ENCODE measurements at regions not wholly inside any gene's neighbourhood (a gene's known extent, or its start where the extent isn't known, plus 50 kb on each side); places are given as distances from the start of the nearest gene placed in this dataset.

DNA sequence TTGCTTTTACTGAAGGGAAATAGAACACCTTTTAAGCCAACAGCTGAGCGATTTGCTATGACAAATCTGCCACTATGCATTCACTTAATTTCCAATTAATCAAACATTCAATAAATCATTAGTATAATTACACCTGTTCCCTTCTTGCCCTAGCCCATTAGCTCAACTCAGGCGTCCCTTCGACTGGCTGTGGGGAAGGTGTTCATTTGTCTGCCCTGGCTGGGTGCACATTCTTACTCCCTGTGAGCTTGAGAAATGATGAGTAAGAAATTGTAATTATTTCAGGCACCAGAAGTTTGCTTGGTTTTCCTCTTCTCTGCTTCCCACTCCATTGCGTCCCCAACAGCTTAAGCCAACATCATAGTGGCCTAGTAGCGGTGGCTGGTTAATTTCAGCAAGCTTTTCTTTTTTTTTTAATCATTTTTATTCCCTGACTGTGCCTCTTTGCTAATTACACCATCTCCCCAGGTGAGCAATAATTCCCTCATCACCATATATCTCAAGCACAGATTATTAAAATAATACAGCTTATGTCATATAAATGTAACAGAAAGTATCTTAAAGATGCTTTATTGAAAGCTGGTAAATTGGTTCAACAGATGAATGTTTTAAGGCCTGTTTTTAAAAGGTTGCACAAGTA, 623.9 kb upstream of the RBFOX1 start:
- Histone ChIP-seq H3K36me3 (ENCODE audit: control insufficient read depth, insufficient read depth, low read length) (no peaks in the 10 kb centered on the region), H3K27me3 (ENCODE audit: control insufficient read depth, insufficient read depth, low read length) (no peaks in the 10 kb centered on the region), H3K4me3 (ENCODE audit: low read depth, low read length) (no peak overlapping the region)
- TF ChIP-seq CTCF (IDR thresholded peaks at IDR 0.05; ENCODE audit: insufficient read depth, low read depth, low read length): no peak
- DNase-seq (ENCODE audit: low read depth): no peak
- POLR2A ChIA-PET: no interaction called here
- CTCF ChIA-PET: no interaction called here

DNA sequence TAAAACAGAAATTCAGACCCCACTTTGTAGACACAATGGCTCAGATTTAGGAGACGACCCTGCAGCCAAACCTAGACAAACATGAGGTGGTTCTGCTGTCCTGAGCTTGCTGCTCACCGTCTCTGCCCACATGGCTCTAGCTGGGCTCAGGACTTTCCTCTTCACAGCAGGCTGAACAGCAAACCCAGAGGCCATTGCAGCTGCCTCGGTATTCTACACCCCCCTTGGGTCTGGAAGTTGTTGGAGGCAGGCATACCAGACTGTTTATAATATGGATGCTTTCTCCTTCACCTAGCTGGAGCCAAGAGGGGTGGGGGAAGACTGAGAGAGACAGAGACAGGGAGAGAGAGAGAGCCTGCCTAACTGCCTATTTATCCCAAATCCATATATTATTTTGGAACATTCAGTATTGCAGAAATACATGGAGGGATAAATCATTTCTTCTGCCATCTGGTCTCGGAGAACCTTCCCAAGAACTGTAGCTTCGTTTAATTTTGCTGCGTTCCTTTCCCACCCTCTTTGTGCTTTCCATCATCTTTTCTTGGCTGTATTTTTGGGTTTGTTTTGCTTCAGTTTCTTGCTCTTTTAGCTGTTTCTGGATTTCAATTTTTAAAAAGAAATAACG, 628.2 kb upstream of the RBFOX1 start:
- CTCF ChIA-PET: no interaction called here
- Histone ChIP-seq H3K4me3 (ENCODE audit: low read depth, low read length) (no peak overlapping the region), H3K36me3 (ENCODE audit: control insufficient read depth, insufficient read depth, low read length) (no peaks in the 10 kb centered on the region), H3K27me3 (ENCODE audit: control insufficient read depth, insufficient read depth, low read length) (no peaks in the 10 kb centered on the region)
- DNase-seq (ENCODE audit: low read depth): no peak
- POLR2A ChIA-PET: no interaction called here
- TF ChIP-seq CTCF (IDR thresholded peaks at IDR 0.05; ENCODE audit: insufficient read depth, low read depth, low read length): no peak

GRCh38 chr16:6701096-6701495, 631.5 kb upstream of the RBFOX1 start:
- no peaks in the 10 kb centered on the region for H3K27me3 ChIP-seq (ENCODE audit: control insufficient read depth, insufficient read depth, low read length)
- ChIA-PET POLR2A (no interaction called here), CTCF (no interaction called here)
- no peak for TF ChIP-seq CTCF (IDR thresholded peaks at IDR 0.05; ENCODE audit: insufficient read depth, low read depth, low read length)
- no peaks in the 10 kb centered on the region for H3K36me3 ChIP-seq (ENCODE audit: control insufficient read depth, insufficient read depth, low read length)
- no peak overlapping the region for H3K4me3 ChIP-seq (ENCODE audit: low read depth, low read length)
- no peak for DNase-seq (ENCODE audit: low read depth)

DNA sequence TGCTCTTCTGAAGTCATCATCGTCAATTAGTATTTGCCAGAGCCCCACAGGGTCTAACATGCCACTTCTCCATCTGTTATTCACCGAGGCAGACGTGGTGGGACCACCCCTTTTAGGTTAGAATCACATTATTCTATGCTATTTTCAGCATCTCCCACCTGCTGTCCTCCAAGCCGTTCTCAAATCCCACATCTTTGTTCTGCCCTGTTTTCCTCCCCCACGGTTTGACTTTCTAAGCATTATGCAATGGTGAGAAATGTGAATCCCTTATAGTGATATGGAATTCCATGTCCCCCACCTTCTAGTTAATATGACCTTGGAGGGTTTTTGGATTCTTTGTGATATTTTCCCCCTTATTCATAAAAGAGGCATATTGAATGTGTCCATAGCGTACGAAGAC, 634.1 kb upstream of the RBFOX1 start:
- no peak for DNase-seq (ENCODE audit: low read depth)
- Histone ChIP-seq H3K4me3 (ENCODE audit: low read depth, low read length) (no peak overlapping the region), H3K36me3 (ENCODE audit: control insufficient read depth, insufficient read depth, low read length) (no peaks in the 10 kb centered on the region), H3K27me3 (ENCODE audit: control insufficient read depth, insufficient read depth, low read length) (no peaks in the 10 kb centered on the region)
- ChIA-PET CTCF (no interaction called here), POLR2A (no interaction called here)
- no peak for TF ChIP-seq CTCF (IDR thresholded peaks at IDR 0.05; ENCODE audit: insufficient read depth, low read depth, low read length)

- ChIA-PET CTCF (no interaction called here), POLR2A (no interaction called here)
- no peak for TF ChIP-seq CTCF (IDR thresholded peaks at IDR 0.05; ENCODE audit: insufficient read depth, low read depth, low read length)
- Histone ChIP-seq H3K4me3 (ENCODE audit: low read depth, low read length) (no peak overlapping the region), H3K36me3 (ENCODE audit: control insufficient read depth, insufficient read depth, low read length) (no peaks in the 10 kb centered on the region), H3K27me3 (ENCODE audit: control insufficient read depth, insufficient read depth, low read length) (no peaks in the 10 kb centered on the region)
- DNase-seq (ENCODE audit: low read depth): no peak
Observed at GRCh38 chr16:6695666-6696065, 637.0 kb upstream of the RBFOX1 start.
